Activated CD8-positive, alpha-beta memory T cell treated with anti-CD3 and anti-CD28 coated beads, Interleukin-2, amount 50 U/mL, for 24 hours (primary cell): ENCODE measurements at regions not wholly inside any gene's neighbourhood (a gene's known extent, or its start where the extent isn't known, plus 50 kb on each side); places are given as distances from the start of the nearest gene placed in this dataset.

Source experiments
- DNase-seq: peaks from one replicate; pipeline ENCODE4 v3.0.0-alpha.2; 2020; ENCODE audit errors: extremely low read depth

DNA sequence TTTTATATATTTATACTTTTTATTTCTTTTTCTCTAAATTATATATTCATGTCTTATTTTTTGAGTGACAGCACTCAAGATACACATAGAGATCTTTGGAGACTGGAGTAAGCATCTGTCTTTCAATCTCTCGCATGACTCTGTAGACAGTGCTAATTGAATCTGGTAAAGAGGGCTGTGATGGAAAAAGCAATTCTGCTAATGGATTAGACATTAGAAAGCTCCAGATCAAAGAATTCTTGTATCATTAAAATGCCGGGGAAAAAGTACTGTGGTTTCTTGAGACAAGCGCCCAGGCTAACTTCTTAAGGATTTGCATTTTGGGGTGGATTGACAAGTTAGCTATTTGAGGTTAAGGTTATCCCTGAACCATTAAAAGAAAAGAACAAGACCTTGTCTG is 383.1 kb upstream of the TNP1 start:
- no peak for DNase-seq

DNA sequence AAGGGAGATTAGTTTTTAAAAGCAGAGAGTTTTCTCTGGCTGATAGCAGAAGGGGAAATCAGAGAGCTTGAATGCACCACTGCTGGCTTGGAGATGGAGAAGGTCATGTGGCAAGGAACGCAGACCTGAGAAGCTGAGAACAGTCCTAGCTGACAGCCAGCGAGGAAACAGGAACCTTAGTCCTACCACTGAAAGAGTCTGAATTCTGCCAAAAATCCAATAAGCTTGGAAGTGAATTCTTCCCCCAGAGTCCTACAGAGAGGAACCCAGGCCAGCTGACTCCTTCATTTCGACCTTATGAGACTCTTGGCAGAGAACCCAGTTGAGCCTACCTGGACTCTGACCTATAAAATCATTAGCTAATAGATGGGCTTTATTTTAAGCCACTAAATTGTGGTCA is 371.9 kb upstream of the TNP1 start:
- DNase-seq = no peak

DNA sequence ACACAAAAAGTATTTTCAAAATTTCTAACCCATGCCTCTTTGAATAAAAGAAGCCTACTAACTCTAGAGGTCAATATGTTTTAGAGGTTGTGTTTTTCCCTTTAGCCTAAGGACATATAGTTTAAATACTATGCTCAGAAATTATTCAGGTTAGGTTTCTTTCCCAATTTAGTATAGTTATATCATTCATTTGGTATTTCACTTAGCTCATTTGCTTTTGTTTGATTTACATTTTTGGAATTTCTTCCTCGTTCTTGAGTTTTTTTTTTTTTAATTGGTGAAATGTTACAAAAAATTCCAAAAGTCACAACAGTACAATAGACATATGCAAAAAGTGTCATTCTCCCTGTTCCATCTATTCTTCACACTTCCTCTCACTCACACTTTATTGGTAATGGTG is 371.3 kb upstream of the TNP1 start:
- no peak for DNase-seq

DNA sequence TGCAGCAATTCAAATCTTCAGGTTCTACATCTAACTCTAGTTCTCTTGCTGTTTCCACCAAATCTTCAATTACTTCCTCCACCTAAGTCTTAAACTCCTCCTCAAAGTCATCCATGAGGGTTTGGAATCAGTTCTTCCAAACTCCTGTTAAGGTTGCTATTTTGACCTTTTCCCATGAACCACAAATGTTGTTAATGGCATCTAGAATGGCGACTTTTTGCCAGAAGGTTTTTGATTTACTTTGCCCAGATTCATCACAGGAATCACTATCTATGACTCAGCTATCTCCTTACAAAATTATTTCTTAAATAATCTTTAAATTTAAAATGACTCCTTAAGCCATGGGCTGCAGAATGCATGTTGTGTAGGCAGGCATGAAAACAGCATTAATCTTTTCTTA is 368.9 kb upstream of the TNP1 start:
- DNase-seq = no peak

DNA sequence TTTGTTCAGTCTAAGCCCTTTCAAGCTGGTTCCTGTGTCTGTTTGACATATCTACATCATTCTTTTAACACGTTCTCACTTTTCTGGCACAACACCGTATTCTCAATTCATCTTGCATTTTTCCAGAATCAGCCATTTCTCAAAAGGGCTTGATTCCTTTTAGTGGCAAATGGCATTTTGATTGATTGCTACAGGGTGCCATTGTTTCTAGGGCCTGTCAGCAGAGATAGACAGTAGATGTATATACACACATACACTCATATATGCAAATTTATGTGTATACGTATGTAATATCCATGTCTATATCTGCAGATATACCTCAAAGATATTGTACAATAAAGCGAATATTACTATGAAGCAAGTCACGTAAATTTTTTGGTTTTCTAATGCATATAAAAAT is 367.9 kb upstream of the TNP1 start:
- no peak for DNase-seq

DNA sequence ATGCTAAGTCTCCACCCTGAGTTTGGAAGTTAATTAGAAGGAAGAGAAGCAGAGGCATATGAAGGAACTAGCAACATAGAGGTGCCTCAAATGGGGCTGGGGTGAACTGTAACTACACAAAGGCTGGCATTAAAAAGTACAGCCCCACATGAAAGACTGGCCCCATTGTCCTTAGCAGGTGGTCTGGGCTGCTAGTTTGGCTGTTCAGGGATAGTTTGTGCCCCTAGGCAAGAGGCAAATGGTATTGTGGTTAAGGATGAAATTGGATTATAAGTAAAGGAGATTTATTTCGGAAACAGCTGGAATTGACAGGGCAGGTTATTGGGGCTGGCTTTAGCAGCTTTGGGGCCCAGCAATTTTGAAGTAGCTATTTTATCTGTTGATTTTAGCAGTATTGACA is 365.7 kb upstream of the TNP1 start:
- DNase-seq = no peak

DNA sequence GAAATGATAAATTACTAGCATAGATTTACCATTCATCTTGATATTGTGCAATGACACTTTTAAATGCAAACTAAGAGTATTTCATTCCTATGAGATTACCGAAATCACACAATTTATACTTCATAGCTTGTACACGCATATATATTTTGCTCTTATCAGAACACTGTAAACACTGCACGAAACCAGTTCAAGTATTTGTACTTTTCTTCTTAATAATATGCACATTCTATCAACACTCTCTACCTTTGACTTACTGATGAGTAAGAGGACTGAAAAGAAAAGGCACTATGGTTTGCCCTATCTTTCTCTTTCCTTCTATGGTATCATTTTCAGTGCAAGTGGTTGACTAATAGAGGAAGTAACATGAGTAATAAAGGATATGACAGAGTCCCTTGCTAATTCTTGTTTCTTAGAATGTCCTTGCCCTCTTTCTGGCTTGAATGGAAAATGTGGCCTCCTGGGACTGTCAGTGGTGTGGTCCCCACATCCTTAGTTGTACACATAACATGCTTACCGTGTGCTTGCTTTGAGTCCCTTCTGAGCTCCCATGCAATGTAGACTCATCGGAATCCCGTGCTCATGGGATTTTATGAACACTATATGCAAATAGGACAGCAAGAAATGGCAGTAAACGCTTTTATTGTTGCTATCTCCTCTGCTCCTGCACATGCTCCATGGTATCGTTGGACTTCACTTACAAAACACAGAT is 363.5 kb upstream of the TNP1 start:
- DNase-seq = no peak

DNA sequence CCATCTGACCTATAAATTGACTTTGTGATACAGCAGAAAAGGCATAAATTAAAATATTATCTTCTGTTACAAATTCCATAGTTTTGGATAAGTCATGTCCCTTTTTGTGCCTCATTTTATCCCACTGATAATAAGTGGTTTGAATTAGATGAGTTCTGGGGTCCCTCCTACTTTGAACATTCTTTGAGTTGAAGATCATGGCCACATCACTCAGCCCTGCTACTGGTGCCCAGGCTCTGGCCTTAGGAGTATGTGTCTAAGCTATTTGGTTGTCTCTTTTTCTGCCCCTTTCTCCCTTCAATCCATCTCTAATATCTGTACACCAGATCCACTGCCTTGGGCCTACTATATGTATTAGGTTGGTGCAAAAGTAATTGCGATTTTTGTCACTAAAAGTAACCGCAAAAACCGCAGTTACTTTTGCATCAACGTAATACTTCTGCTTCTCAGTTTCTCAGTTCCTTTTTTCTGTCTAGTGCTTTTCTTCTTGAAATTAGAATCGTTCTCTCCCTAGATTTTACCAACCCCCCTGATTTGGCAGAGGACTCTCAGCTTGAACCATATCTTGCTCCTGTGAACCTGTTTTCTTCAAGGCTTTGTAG is 362.5 kb upstream of the TNP1 start:
- no peak for DNase-seq

- DNase-seq = no peak
Measured at GRCh38 chr2:217220228-217221013, 360.6 kb upstream of the TNP1 start.

GRCh38 chr2:217219164-217219520 is 359.3 kb upstream of the TNP1 start:
- DNase-seq = no peak

DNA sequence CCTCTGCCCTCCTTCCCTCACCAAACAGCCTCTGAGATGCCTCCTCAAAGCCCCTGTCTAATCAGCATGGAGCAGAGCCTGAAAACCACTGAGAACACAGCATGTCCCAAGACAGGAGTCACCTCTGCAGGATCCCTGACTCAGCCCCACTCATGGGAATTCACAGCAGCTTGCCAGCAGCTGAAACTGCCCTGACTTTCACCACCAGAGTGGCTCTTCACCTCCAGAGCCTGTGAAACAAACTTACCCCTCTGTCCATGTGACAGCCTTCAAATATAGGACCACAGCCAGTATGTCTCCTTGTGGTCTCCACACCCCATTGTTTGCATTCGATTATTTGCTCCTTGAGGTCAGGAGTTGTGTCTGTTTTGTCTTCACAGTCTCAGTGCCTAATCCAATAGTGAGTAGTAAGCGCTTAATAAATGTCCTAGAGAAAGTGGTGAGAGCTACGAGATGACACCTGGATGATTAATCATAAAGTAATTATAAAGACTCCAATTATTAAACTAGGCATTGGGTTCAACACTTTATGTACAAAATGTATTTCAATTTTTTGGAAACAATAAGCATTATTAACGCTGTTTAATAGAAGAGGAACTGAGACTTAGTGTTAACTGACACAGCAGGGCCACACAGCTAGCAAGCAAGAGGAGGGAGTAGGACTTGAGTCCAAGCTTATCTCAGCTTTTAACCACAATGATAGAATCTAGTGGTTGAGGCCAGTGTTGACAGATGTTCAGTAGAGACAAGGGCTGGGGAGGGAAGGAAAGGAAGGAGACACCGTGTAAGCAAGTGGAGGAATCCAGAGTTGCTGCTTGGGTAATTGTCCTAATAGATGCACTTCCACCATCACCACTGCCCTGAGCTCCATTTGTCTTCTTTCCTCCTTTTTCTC is 358.7 kb upstream of the TNP1 start:
- DNase-seq = no peak

- DNase-seq = no peak
Measured at GRCh38 chr2:217216982-217217381, 357.1 kb upstream of the TNP1 start.

DNA sequence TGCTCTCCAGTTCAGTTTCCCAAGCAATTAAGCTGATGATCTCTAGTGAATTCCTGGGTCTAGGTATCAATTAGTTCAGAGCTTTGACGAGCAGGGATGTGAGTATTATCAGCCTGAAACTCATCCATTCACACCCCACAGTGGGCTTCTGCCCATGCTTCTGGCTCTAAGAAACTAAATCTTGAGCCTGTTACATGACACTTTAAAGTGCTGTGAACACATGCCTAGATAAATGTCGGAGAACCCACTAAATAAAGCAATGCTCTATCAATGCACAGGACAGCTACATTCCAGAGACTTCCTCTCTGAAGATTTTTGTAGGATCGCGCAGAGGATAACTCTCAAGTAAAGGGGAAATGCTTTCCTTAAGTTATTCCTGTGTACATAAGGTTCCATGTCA is 356.5 kb upstream of the TNP1 start:
- DNase-seq = no peak

DNA sequence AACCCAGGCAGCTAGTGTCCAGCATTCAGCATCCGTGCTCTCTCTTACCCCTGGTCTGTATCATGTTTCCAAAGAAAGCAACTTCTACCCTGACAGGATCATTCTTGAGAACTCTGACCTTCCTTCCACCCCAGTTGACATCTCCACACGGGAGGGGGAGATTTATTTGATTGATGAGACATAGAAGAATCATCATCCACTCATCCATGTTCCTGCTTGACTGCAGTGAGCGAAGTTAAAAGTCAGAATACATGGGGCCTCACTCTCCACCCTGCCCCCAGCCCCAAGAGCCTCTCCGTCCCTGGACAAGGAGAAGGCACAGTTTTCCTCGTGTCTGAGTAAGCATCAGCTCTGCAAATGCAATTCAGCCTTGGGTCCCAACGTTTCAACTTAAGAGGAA is 356.0 kb upstream of the TNP1 start:
- DNase-seq = no peak

- DNase-seq = no peak
Measured at GRCh38 chr2:217208867-217209266, 349.0 kb upstream of the TNP1 start.

DNA sequence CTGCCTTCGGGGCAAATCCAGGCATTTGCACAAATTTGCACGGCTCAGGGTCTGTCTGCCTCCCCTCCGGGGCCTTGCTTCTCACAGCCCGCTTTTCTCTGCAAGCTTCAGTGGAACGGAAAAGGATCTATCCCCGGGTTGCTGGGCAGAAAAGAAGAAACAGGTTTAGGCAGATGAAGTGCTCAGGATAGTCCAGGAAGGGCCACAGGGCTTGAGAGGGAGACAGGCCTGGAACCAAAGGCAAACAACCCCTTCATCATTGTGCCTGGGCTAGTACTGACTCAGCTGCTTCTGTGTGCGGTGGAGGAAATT is 347.8 kb upstream of the TNP1 start:
- no peak for DNase-seq

GRCh38 chr2:217206907-217207698 is 347.2 kb upstream of the TNP1 start:
- no peak for DNase-seq

GRCh38 chr2:217206016-217206725 is 346.3 kb upstream of the TNP1 start:
- no peak for DNase-seq

DNA sequence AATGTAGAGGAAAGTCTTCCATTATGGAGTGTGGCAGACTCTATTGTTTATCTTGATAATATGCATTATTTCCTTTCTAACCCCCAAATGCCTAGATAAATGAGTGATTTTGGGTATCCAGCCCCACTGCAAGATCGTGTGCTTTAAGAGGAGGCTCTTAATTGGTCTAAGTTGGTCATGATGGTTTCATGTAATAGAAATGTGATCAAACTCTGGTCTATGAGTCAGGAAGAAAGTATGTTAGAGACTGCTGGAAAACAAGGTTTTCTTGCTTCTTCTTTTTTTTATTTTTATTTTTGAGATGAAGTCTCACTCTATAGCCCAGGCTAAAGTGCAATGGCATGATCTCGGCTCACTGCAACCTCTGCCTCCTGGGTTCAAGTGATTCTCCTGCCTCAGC is 344.5 kb upstream of the TNP1 start:
- DNase-seq = no peak

- no peak for DNase-seq
Measured at GRCh38 chr2:217203086-217203485, 343.2 kb upstream of the TNP1 start.

DNA sequence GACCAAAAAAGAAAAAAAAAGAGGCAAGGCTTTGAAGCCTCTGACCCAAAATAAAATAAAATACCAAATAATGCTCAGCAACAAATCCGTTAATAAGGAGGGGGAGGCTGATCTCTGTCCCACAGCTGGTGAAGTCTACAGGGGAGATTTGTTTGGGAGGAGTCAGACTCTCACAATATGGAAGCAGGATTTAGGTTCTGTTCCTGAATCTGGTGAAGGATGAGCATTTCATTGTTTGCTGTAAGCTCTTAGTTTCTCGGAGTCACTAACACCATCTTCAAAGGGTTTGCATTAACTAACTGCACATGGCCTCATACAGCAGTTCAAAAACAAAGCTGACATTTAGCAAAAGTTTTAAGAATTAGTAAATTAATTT is 339.4 kb upstream of the TNP1 start:
- no peak for DNase-seq
